Upper lobe of right lung (tissue), 1 donor: ENCODE measurements at regions not wholly inside any gene's neighbourhood (a gene's known extent, or its start where the extent isn't known, plus 50 kb on each side); places are given as distances from the start of the nearest gene placed in this dataset.

ENCODE experiments used
- ATAC-seq: fragments of 200-7000 bp; cut with Tn5 transposase; one replicate; pipeline ENCODE4 v1.9.1; 2020; ENCODE audit warnings: mild to moderate bottlenecking, moderate library complexity
- DNase-seq: peaks from one replicate; pipeline ENCODE4 v3.0.0-alpha.2; 2020
- H3K27ac ChIP-seq: fragments of 200-600 bp; one replicate; pipeline ENCODE4 v1.8.0; 2022
- H3K27me3 ChIP-seq: fragments of 200-600 bp; one replicate; pipeline ENCODE4 v1.8.0; 2022; ENCODE audit warnings: mild to moderate bottlenecking
- H3K36me3 ChIP-seq: fragments of 200-600 bp; one replicate; pipeline ENCODE4 v1.8.0; 2022
- H3K4me1 ChIP-seq: fragments of 200-600 bp; one replicate; pipeline ENCODE4 v1.8.0; 2022
- H3K4me3 ChIP-seq: fragments of 200-600 bp; one replicate; pipeline ENCODE4 v1.8.0; 2022; ENCODE audit warnings: mild to moderate bottlenecking
- H3K9me3 ChIP-seq: fragments of 200-600 bp; one replicate; pipeline ENCODE4 v1.8.0; 2022
- intact Hi-C: fragments of 100-400 bp; cut with DNase I; formaldehyde crosslinking; loops from one replicate; pipeline ENCODE4 v1.11.0; 2022
- TF ChIP-seq, protein P1 (sequence below): fragments of 200-600 bp; IDR thresholded peaks from one replicate; pipeline ENCODE4 v1.8.0; 2022; ENCODE audit warnings: antibody characterized with exemption
- donor health status: DM: no; HTN: yes; CAD: no; lungs with severe emphysema.

DNA sequence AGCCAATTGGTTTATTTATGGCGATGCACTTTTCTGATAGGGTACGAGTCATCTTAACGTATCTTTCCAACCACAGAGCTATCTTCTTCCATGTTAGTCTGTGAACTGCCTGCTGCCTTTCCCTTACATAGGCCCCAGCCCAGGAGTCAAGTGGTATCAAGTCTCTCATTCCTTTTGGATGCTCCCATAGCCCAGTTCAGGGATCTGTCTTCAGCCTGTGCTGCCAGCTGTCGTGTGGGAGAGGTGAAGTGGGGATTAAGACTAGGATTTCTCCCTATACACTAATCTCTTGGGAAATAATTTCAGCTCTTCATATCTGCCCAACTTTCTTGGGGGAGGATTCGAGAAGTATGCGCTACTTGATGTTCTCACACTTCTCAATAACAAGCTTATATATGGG, 475.7 kb downstream of the EBF1 start:
- TF ChIP-seq, protein P1, sequence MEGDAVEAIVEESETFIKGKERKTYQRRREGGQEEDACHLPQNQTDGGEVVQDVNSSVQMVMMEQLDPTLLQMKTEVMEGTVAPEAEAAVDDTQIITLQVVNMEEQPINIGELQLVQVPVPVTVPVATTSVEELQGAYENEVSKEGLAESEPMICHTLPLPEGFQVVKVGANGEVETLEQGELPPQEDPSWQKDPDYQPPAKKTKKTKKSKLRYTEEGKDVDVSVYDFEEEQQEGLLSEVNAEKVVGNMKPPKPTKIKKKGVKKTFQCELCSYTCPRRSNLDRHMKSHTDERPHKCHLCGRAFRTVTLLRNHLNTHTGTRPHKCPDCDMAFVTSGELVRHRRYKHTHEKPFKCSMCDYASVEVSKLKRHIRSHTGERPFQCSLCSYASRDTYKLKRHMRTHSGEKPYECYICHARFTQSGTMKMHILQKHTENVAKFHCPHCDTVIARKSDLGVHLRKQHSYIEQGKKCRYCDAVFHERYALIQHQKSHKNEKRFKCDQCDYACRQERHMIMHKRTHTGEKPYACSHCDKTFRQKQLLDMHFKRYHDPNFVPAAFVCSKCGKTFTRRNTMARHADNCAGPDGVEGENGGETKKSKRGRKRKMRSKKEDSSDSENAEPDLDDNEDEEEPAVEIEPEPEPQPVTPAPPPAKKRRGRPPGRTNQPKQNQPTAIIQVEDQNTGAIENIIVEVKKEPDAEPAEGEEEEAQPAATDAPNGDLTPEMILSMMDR, result no peak
- intact Hi-C loops, result no loop called here
- no peak for ATAC-seq
- Histone ChIP-seq H3K9me3 (no peaks in the 10 kb centered on the region), H3K27ac (no peak overlapping the region), H3K4me3 (no peak overlapping the region), H3K36me3 (no peaks in the 10 kb centered on the region), H3K4me1 (no peaks in the 10 kb centered on the region), H3K27me3 (no peaks in the 10 kb centered on the region)
- no peak for DNase-seq

- Histone ChIP-seq H3K27ac (no peak overlapping the region), H3K27me3 (no peaks in the 10 kb centered on the region), H3K9me3 (no peaks in the 10 kb centered on the region), H3K4me1 (no peaks in the 10 kb centered on the region), H3K4me3 (no peak overlapping the region), H3K36me3 (no peaks in the 10 kb centered on the region)
- TF ChIP-seq, protein P1, result no peak
- ATAC-seq (no peak), DNase-seq (no peak)
- intact Hi-C loops, result no loop called here
Measured at GRCh38 chr5:158621391-158621790, 478.3 kb downstream of the EBF1 start.

- intact Hi-C loops, result no loop called here
- no peaks in the 10 kb centered on the region for H3K9me3 ChIP-seq
- TF ChIP-seq, protein P1, result no peak
- H3K27ac ChIP-seq, result no peak overlapping the region
- no peak overlapping the region for H3K4me3 ChIP-seq
- H3K4me1 ChIP-seq, result no peaks in the 10 kb centered on the region
- no peaks in the 10 kb centered on the region for H3K36me3 ChIP-seq
- ATAC-seq (no peak), DNase-seq (no peak)
- H3K27me3 ChIP-seq, result no peaks in the 10 kb centered on the region
Measured at GRCh38 chr5:158619083-158619788, 480.5 kb downstream of the EBF1 start.

DNA sequence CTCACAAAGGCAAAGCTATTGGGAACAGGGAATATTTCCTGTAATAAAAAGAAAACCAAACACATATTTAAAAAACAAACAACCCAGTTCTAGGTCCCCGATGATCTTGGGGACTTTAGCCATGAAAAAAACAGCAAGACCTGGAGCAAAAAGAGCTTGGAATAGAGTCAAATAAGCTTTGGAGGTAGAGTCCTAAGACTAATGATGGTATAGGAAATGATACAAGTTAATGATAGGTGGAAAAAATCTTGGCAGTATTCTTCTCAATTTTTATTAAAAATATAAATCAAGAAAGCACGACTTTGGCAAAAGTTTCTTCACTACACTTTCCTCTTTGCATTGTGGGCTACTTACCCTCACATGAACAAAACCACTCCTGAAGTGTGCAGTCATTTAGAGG, 481.5 kb downstream of the EBF1 start:
- DNase-seq, result no peak
- no peak overlapping the region for H3K27ac ChIP-seq
- no peak overlapping the region for H3K4me3 ChIP-seq
- intact Hi-C loops, result no loop called here
- ATAC-seq, result no peak
- H3K36me3 ChIP-seq, result no peaks in the 10 kb centered on the region
- no peaks in the 10 kb centered on the region for H3K9me3 ChIP-seq
- no peaks in the 10 kb centered on the region for H3K27me3 ChIP-seq
- TF ChIP-seq, protein P1, result no peak
- no peaks in the 10 kb centered on the region for H3K4me1 ChIP-seq

GRCh38 chr5:158616707-158617106, 483.0 kb downstream of the EBF1 start:
- Histone ChIP-seq H3K4me3 (no peak overlapping the region), H3K27me3 (peaks cover 4% of the 10 kb centered on the region), H3K4me1 (no peaks in the 10 kb centered on the region), H3K27ac (no peak overlapping the region), H3K36me3 (no peaks in the 10 kb centered on the region), H3K9me3 (no peaks in the 10 kb centered on the region)
- ATAC-seq (no peak), DNase-seq (no peak)
- intact Hi-C loops, result no loop called here
- TF ChIP-seq, protein P1, result no peak

DNA sequence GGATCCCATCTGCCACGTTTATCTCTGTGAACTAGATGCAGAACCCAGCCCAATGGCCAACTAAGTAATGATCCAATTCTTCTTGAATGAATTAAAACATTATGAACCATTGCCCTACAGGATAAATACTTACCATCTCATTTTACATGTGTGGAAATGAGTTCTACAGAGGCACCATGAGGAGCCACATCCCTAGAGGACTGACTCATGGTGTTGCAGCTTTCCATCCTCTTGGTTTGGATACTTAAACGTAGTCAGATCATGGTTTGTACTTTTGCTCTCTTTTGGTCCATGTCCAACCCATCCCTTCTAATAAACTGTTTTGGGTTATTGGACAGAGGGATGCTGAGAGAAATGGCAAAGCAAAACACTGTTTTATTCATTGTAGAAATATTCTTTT, 484.8 kb downstream of the EBF1 start:
- TF ChIP-seq, protein P1, result no peak
- no peaks in the 10 kb centered on the region for H3K36me3 ChIP-seq
- H3K4me1 ChIP-seq, result no peaks in the 10 kb centered on the region
- DNase-seq (no peak), ATAC-seq (no peak)
- H3K27me3 ChIP-seq, result peaks cover 4% of the 10 kb centered on the region
- H3K27ac ChIP-seq, result no peak overlapping the region
- intact Hi-C loops, result no loop called here
- no peak overlapping the region for H3K4me3 ChIP-seq
- H3K9me3 ChIP-seq, result no peaks in the 10 kb centered on the region
